ENCODE measurements at regions not wholly inside any gene's neighbourhood (a gene's known extent, or its start where the extent isn't known, plus 50 kb on each side); places are given as distances from the start of the nearest gene placed in this dataset.
A peak's percentile ranks its signal among the peaks of the same experiment; 100 is the strongest.

- H3K9me3 Mint-ChIP-seq: no peaks in the 10 kb centered on the region
- no peaks in the 10 kb centered on the region for H3K36me3 Mint-ChIP-seq (ENCODE audit: low read depth)
- peak overlapping the region; percentile 86 to 96 (median 95) for H3K27ac Mint-ChIP-seq
- TF ChIP-seq CTCF (IDR thresholded peaks at IDR 0.05; ENCODE audit: unreplicated experiment in 3 of 3): peak; percentile 42 to 65 (median 48)
- H3K4me3 Mint-ChIP-seq: peak overlapping the region in 2 of 3 experiments; percentile 0 to 36
- no peaks in the 10 kb centered on the region for H3K27me3 Mint-ChIP-seq (ENCODE audit: low read depth)
- peaks cover 9% of the 10 kb centered on the region for H3K4me1 Mint-ChIP-seq
Observed at GRCh38 chr13:67736646-67737420, 506.7 kb upstream of the PCDH9 start.

DNA sequence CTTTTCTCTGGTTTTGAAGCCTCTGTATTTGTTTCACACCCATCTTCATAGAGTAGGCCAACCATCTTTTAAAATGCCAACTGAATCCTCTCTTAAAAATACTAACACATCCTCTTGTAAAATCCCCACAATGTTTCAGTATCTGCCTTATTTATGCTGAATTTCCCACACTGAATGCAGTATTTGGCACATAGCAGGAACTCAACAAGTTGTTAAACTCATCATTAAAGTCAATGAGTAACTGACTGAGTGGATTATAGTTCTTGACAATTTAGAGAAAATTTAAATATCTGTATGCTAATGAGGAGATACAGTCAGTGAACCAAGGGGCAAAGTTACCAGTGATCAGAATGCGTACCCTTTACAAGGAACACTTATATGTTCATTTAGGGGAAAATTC lies 505.5 kb upstream of the PCDH9 start:
- peak overlapping the region in 2 of 3 experiments; percentile 10 to 95 for H3K27ac Mint-ChIP-seq
- no peak overlapping the region for H3K4me3 Mint-ChIP-seq
- no peaks in the 10 kb centered on the region for H3K36me3 Mint-ChIP-seq (ENCODE audit: low read depth)
- H3K9me3 Mint-ChIP-seq: no peaks in the 10 kb centered on the region
- no peak for TF ChIP-seq CTCF (IDR thresholded peaks at IDR 0.05; ENCODE audit: unreplicated experiment in 3 of 3)
- H3K4me1 Mint-ChIP-seq: peaks cover 8% of the 10 kb centered on the region
- H3K27me3 Mint-ChIP-seq (ENCODE audit: low read depth): no peaks in the 10 kb centered on the region

- TF ChIP-seq CTCF (IDR thresholded peaks at IDR 0.05; ENCODE audit: unreplicated experiment in 3 of 3): no peak
- Mint-ChIP-seq H3K9me3 (peaks cover 35% of the 10 kb centered on the region), H3K36me3 (ENCODE audit: low read depth) (no peaks in the 10 kb centered on the region), H3K27me3 (ENCODE audit: low read depth) (no peaks in the 10 kb centered on the region), H3K27ac (no peak overlapping the region), H3K4me1 (no peaks in the 10 kb centered on the region), H3K4me3 (no peak overlapping the region)
Observed at GRCh38 chr13:67726979-67727378, 496.8 kb upstream of the PCDH9 start.

GRCh38 chr13:67725999-67726398 lies 495.9 kb upstream of the PCDH9 start:
- H3K4me1 Mint-ChIP-seq: no peaks in the 10 kb centered on the region
- H3K9me3 Mint-ChIP-seq: peaks cover 35% of the 10 kb centered on the region
- no peaks in the 10 kb centered on the region for H3K36me3 Mint-ChIP-seq (ENCODE audit: low read depth)
- no peaks in the 10 kb centered on the region for H3K27me3 Mint-ChIP-seq (ENCODE audit: low read depth)
- no peak overlapping the region for H3K27ac Mint-ChIP-seq
- TF ChIP-seq CTCF (IDR thresholded peaks at IDR 0.05; ENCODE audit: unreplicated experiment in 3 of 3): no peak
- H3K4me3 Mint-ChIP-seq: no peak overlapping the region

DNA sequence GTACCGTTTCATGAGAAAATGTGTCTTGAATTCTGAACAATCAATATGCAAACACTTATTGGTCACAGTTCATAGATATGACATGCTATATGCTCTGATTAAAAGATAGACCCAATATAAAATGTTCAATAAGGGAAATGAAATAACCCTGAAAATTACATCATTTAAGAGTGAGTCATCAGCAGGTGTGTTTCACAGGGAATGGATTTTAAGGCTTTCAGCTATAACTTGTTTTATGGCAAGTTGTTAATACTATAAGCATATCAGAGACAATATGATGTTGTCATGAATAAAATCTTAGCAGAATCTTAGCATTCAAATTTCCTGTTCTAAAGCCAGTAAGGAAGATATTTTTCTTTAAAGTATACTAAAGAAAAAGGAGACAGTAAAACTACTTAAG lies 483.4 kb upstream of the PCDH9 start:
- no peak for TF ChIP-seq CTCF (IDR thresholded peaks at IDR 0.05; ENCODE audit: unreplicated experiment in 3 of 3)
- Mint-ChIP-seq H3K4me3 (no peak overlapping the region), H3K4me1 (no peaks in the 10 kb centered on the region), H3K27me3 (ENCODE audit: low read depth) (no peaks in the 10 kb centered on the region), H3K36me3 (ENCODE audit: low read depth) (no peaks in the 10 kb centered on the region), H3K9me3 (peaks cover 9% of the 10 kb centered on the region), H3K27ac (no peak overlapping the region)

DNA sequence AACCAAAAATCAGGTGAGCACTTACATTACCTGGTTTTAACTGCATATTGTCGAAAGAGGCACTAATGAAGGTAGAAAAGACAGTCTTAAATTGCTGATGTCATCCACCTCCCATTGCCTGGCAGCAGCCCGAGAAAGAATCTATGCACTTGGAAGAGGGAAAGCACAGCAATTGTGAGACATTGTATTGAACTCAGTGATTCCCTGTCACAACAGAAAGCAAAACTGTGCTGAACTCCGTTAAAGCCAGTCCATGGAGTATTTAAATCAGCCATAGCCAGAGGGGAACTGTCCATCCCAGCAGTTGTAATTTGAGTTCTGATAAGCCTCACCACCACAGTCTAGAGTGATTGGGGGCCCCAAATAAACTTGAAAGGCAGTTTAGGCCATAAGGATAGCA lies 466.6 kb upstream of the PCDH9 start:
- Mint-ChIP-seq H3K4me1 (no peaks in the 10 kb centered on the region), H3K9me3 (no peaks in the 10 kb centered on the region), H3K36me3 (ENCODE audit: low read depth) (no peaks in the 10 kb centered on the region), H3K27ac (no peak overlapping the region), H3K4me3 (no peak overlapping the region), H3K27me3 (ENCODE audit: low read depth) (no peaks in the 10 kb centered on the region)
- no peak for TF ChIP-seq CTCF (IDR thresholded peaks at IDR 0.05; ENCODE audit: unreplicated experiment in 3 of 3)

All from nephron (organoid).